MM.1S (cell line): ENCODE measurements at regions not wholly inside any gene's neighbourhood (a gene's known extent, or its start where the extent isn't known, plus 50 kb on each side); places are given as distances from the start of the nearest gene placed in this dataset.

Experiments
- DNase-seq: peaks from one replicate; pipeline ENCODE4 v3.0.0-alpha.2; 2015
- H2AFZ ChIP-seq: fragments of 300-600 bp; sonication (generic); 2 replicates; pipeline ENCODE4 v1.6.0; 2016; ENCODE audit warnings: antibody characterized with exemption, low read length
- H3F3A ChIP-seq: fragments of 300-600 bp; sonication (generic); 2 replicates; pipeline ENCODE4 v1.6.1; 2016; ENCODE audit warnings: mild to moderate bottlenecking, antibody characterized with exemption, low read length, moderate library complexity, mixed read lengths; ENCODE audit not compliant: insufficient read depth
- H3K27ac ChIP-seq: fragments of 300-600 bp; sonication (generic); 2 replicates; pipeline ENCODE4 v1.5.1; 2016; ENCODE audit warnings: mild to moderate bottlenecking, low read length
- H3K27me3 ChIP-seq: fragments of 300-600 bp; sonication (generic); replicated peaks from 2 replicates; pipeline ENCODE4 v1.6.0; 2016; ENCODE audit warnings: low read length; ENCODE audit not compliant: insufficient read depth
- H3K36me3 ChIP-seq: fragments of 300-600 bp; sonication (generic); replicated peaks from 2 replicates; pipeline ENCODE4 v1.6.1; 2016; ENCODE audit warnings: mild to moderate bottlenecking, low read length, mixed read lengths; ENCODE audit not compliant: insufficient read depth
- H3K4me1 ChIP-seq: fragments of 300-600 bp; sonication (generic); 2 replicates; pipeline ENCODE4 v1.6.1; 2016; ENCODE audit warnings: low read length, mixed read lengths
- H3K4me2 ChIP-seq: fragments of 300-600 bp; sonication (generic); 2 replicates; pipeline ENCODE4 v1.6.0; 2016; ENCODE audit warnings: low read depth, low read length
- H3K4me3 ChIP-seq: fragments of 300-600 bp; sonication (generic); 2 replicates; pipeline ENCODE4 v1.5.1; 2016; ENCODE audit warnings: low read length, mixed read lengths
- H3K79me2 ChIP-seq: fragments of 300-600 bp; sonication (generic); 2 replicates; pipeline ENCODE4 v1.6.1; 2016; ENCODE audit warnings: mixed run types, low read length, mixed read lengths
- H3K9ac ChIP-seq: fragments of 300-600 bp; sonication (generic); 2 replicates; pipeline ENCODE4 v1.6.1; 2016; ENCODE audit warnings: low read length, mixed read lengths
- H3K9me2 ChIP-seq: fragments of 300-600 bp; sonication (generic); replicated peaks from 2 replicates; pipeline ENCODE4 v1.6.1; 2016; ENCODE audit warnings: mild to moderate bottlenecking, low read length, mixed read lengths; ENCODE audit not compliant: insufficient read depth
- H3K9me3 ChIP-seq: fragments of 300-600 bp; sonication (generic); replicated peaks from 2 replicates; pipeline ENCODE4 v1.6.1; 2016; ENCODE audit warnings: mild to moderate bottlenecking, low read length, mixed read lengths; ENCODE audit not compliant: insufficient read depth
- H4K20me1 ChIP-seq: fragments of 300-600 bp; sonication (generic); 2 replicates; pipeline ENCODE4 v1.6.1; 2016; ENCODE audit warnings: mild to moderate bottlenecking, low read length, moderate library complexity, mixed read lengths; ENCODE audit not compliant: insufficient read depth
- EZH2 ChIP-seq: fragments of 300-600 bp; sonication (generic); optimal IDR thresholded peaks from 2 replicates; pipeline ENCODE3; 2017; ENCODE audit warnings: low read depth, mild to moderate bottlenecking, antibody characterized with exemption, low read length, mixed read lengths
- EZH2phosphoT487 ChIP-seq: fragments of 300-600 bp; sonication (generic); IDR thresholded peaks from 2 replicates; pipeline ENCODE4 v1.6.1; 2018; ENCODE audit warnings: antibody characterized with exemption, low read length
- TF ChIP-seq, protein P1 (sequence below): fragments of 300-600 bp; sonication (generic); IDR thresholded peaks from 2 replicates; pipeline ENCODE4 v1.5.1; 2016; ENCODE audit warnings: antibody characterized with exemption, low read length, mixed read lengths

DNA sequence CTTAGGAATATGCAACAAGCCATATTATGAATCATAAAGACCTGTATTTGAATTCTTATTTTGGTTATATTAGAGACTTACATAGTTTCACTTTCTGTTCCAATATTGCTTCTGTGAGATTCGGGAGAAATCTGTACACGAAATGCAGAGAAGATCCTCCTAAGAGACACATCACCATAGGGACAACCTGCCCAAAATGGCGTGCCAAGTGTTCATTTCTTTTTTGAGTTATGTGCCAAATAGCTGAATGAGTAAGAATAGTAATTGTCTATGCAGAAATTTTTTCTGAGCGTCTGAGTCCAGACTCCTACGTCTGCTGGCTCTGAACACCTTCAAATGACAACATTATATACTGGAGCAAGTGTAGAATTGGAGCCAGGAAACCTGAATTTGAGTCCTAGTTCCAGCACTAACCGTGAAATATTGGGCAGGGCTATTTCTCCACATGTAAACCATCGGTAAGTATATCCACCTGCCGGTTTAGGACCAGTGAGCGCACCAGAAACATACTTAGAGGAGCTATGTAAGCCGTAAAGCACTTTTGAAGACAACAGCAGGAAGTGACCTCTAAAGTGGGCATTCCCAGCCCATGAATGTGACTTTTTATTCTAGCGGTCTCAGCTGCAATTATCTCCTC is 163.9 kb upstream of the DMRT1 start:
- Histone ChIP-seq H2AFZ (peak overlapping the region; percentile 55), H3F3A (no peaks in the 10 kb centered on the region), H3K4me2 (peak overlapping the region; percentile 95), H3K4me3 (peak overlapping the region; percentile 53), H3K36me3 (no peaks in the 10 kb centered on the region), H4K20me1 (no peaks in the 10 kb centered on the region), H3K9me3 (no peaks in the 10 kb centered on the region), H3K79me2 (no peaks in the 10 kb centered on the region), H3K4me1 (peaks cover 8% of the 10 kb centered on the region), H3K9me2 (no peaks in the 10 kb centered on the region), H3K27me3 (no peaks in the 10 kb centered on the region), H3K27ac (peak overlapping the region; percentile 7; the same call in 1 of the 2 replicates), H3K9ac (peak overlapping the region; percentile 37; the same call in 1 of the 2 replicates)
- DNase-seq = peak; percentile 57
- TF ChIP-seq EZH2 (no peak), EZH2phosphoT487 (no peak)
- TF ChIP-seq, protein P1, sequence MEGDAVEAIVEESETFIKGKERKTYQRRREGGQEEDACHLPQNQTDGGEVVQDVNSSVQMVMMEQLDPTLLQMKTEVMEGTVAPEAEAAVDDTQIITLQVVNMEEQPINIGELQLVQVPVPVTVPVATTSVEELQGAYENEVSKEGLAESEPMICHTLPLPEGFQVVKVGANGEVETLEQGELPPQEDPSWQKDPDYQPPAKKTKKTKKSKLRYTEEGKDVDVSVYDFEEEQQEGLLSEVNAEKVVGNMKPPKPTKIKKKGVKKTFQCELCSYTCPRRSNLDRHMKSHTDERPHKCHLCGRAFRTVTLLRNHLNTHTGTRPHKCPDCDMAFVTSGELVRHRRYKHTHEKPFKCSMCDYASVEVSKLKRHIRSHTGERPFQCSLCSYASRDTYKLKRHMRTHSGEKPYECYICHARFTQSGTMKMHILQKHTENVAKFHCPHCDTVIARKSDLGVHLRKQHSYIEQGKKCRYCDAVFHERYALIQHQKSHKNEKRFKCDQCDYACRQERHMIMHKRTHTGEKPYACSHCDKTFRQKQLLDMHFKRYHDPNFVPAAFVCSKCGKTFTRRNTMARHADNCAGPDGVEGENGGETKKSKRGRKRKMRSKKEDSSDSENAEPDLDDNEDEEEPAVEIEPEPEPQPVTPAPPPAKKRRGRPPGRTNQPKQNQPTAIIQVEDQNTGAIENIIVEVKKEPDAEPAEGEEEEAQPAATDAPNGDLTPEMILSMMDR = no peak

DNA sequence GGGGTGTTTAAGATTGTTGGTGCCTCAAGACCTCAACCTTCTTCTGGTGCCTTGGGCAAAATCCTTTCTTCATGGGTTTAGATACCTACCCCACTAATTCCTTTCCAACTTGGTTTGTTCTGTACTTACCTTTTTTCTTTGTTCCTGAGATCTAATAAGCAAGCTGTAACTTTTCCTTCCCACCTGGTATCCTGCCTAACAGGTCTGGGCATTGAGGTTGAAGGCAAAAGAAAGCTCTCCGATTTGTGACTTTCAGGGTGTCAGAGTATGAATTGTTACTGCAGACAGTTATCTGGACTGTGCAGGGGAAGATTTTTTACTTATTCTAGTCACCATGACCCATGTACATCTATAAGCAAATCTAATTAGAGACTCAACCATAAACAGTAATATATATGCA is 162.6 kb upstream of the DMRT1 start:
- no peaks in the 10 kb centered on the region for H3K79me2 ChIP-seq
- no peaks in the 10 kb centered on the region for H3K36me3 ChIP-seq
- H3K4me2 ChIP-seq = no peak overlapping the region
- H3K9me3 ChIP-seq = no peaks in the 10 kb centered on the region
- H3K27me3 ChIP-seq = no peaks in the 10 kb centered on the region
- H3F3A ChIP-seq = no peaks in the 10 kb centered on the region
- TF ChIP-seq EZH2phosphoT487 (no peak), EZH2 (no peak)
- TF ChIP-seq, protein P1 = no peak
- no peak overlapping the region for H3K27ac ChIP-seq
- no peak overlapping the region for H2AFZ ChIP-seq
- no peak overlapping the region for H3K9ac ChIP-seq
- H3K4me3 ChIP-seq = no peak overlapping the region
- DNase-seq = no peak
- H3K4me1 ChIP-seq = peaks cover 8% of the 10 kb centered on the region
- H3K9me2 ChIP-seq = no peaks in the 10 kb centered on the region
- no peaks in the 10 kb centered on the region for H4K20me1 ChIP-seq

DNA sequence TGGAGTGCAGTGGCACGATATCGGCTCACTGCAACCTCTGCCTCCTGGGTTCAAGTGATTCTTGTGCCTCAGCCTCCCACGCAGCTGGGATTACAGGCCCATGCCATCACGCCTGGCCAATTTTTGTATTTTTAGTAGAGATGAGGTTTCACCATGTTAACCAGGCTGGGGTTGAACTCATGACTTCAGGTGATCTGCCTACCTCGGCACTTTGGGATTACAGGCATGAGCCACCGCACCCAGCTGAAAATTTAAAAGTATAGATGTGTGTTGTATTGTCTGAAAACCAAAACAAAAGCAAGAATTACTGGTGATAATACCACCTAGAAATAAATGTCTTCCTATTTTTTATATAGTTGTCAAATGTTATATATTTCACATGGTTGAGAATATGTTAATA is 162.0 kb upstream of the DMRT1 start:
- Histone ChIP-seq H3K9ac (no peak overlapping the region), H3K4me3 (no peak overlapping the region), H4K20me1 (no peaks in the 10 kb centered on the region), H3K27me3 (no peaks in the 10 kb centered on the region), H3K36me3 (no peaks in the 10 kb centered on the region), H3F3A (no peaks in the 10 kb centered on the region), H3K79me2 (no peaks in the 10 kb centered on the region), H2AFZ (no peak overlapping the region), H3K4me2 (no peak overlapping the region), H3K4me1 (peaks cover 8% of the 10 kb centered on the region), H3K27ac (no peak overlapping the region), H3K9me2 (no peaks in the 10 kb centered on the region), H3K9me3 (no peaks in the 10 kb centered on the region)
- no peak for DNase-seq
- TF ChIP-seq, protein P1 = no peak
- TF ChIP-seq EZH2 = no peak
